ENCODE measurements at regions not wholly inside any gene's neighbourhood (a gene's known extent, or its start where the extent isn't known, plus 50 kb on each side); places are given as distances from the start of the nearest gene placed in this dataset.

DNA sequence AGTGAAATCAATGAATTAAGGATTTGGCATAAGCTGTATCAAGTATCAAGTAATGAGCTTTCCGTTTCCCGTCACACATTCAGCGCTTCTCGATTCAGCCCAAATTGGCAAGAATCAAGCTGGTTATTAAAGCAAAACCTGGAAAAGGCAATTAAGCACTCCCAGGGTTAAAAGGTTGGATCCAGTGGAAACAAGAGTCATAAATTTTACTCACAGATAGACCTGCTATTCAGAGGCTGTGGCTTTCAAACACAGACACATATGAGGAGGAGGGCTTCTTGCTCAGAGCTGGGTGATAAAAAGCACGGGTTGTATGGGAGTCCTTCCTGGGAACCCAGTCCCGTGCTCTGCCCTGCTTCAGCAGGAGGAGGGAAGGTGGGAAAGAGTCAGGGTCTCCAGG, 112.3 kb upstream of the CXCL14 start:
- no peak for FAIRE-seq
- intact Hi-C loops (cut with DNase I), result no loop called here
- no peak overlapping the region for H3K4me3 ChIP-seq (ENCODE audit: low read length in 3 of 3)
- H3K27me3 ChIP-seq (ENCODE audit: control insufficient read depth, insufficient read depth, low read length), result no peaks in the 10 kb centered on the region
- H3K27ac ChIP-seq (ENCODE audit: low read depth in 2 of 2, low read length in 2 of 2), result peak overlapping the region in 1 of 2 donors; percentile 9
- H3K9me3 ChIP-seq (ENCODE audit: control insufficient read depth in 2 of 3, insufficient read depth in 1 of 3, low read length in 3 of 3), result no peaks in the 10 kb centered on the region
- no peaks in the 10 kb centered on the region for H3K36me3 ChIP-seq (ENCODE audit: control insufficient read depth in 2 of 3, insufficient read depth in 3 of 3, low read length in 3 of 3)
- H3K4me1 ChIP-seq (ENCODE audit: control insufficient read depth in 2 of 3, insufficient read depth in 2 of 3, low read depth in 1 of 3, low read length in 3 of 3), result peaks cover 0 to 5% (median 0%) of the 10 kb centered on the region in 3 donors
- TF ChIP-seq, protein P1, sequence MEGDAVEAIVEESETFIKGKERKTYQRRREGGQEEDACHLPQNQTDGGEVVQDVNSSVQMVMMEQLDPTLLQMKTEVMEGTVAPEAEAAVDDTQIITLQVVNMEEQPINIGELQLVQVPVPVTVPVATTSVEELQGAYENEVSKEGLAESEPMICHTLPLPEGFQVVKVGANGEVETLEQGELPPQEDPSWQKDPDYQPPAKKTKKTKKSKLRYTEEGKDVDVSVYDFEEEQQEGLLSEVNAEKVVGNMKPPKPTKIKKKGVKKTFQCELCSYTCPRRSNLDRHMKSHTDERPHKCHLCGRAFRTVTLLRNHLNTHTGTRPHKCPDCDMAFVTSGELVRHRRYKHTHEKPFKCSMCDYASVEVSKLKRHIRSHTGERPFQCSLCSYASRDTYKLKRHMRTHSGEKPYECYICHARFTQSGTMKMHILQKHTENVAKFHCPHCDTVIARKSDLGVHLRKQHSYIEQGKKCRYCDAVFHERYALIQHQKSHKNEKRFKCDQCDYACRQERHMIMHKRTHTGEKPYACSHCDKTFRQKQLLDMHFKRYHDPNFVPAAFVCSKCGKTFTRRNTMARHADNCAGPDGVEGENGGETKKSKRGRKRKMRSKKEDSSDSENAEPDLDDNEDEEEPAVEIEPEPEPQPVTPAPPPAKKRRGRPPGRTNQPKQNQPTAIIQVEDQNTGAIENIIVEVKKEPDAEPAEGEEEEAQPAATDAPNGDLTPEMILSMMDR (IDR thresholded peaks at IDR 0.05; ENCODE audit: borderline replicate concordance, extremely low read depth, insufficient read depth), result no peak
- no peak overlapping the region for H3K9ac ChIP-seq (ENCODE audit: low read length in 3 of 3)
- peak in 2 of 5 donors; percentile 62 to 64 for DNase-seq

DNA sequence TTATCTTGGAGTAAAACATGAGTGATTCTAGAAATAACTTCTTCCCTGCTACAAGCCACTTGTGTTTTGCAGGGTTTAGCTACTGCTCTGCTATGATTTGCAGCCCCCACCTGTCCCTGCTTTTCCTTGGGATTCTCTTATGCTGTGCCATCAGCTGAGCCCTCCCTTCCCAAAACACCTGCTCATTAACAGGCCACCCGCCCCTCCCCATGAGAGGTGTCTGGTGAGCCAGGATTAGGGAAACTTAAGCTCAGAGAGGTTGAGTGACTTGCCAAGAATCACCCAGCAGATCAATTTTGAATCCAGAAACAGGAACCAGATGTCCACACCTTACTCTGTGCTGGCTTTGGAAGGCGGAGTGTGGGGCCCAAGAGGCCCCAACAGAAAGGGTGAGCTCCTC, 111.7 kb upstream of the CXCL14 start:
- no peaks in the 10 kb centered on the region for H3K9me3 ChIP-seq (ENCODE audit: control insufficient read depth in 2 of 3, insufficient read depth in 1 of 3, low read length in 3 of 3)
- H3K27ac ChIP-seq (ENCODE audit: low read depth in 2 of 2, low read length in 2 of 2), result no peak overlapping the region
- intact Hi-C loops (cut with DNase I), result no loop called here
- DNase-seq (no peak), FAIRE-seq (no peak)
- no peaks in the 10 kb centered on the region for H3K27me3 ChIP-seq (ENCODE audit: control insufficient read depth, insufficient read depth, low read length)
- H3K4me1 ChIP-seq (ENCODE audit: control insufficient read depth in 2 of 3, insufficient read depth in 2 of 3, low read depth in 1 of 3, low read length in 3 of 3), result peaks cover 0 to 5% (median 0%) of the 10 kb centered on the region in 3 donors
- no peak overlapping the region for H3K4me3 ChIP-seq (ENCODE audit: low read length in 3 of 3)
- H3K9ac ChIP-seq (ENCODE audit: low read length in 3 of 3), result no peak overlapping the region
- TF ChIP-seq, protein P1 (IDR thresholded peaks at IDR 0.05; ENCODE audit: borderline replicate concordance, extremely low read depth, insufficient read depth), result no peak
- H3K36me3 ChIP-seq (ENCODE audit: control insufficient read depth in 2 of 3, insufficient read depth in 3 of 3, low read length in 3 of 3), result no peaks in the 10 kb centered on the region

DNA sequence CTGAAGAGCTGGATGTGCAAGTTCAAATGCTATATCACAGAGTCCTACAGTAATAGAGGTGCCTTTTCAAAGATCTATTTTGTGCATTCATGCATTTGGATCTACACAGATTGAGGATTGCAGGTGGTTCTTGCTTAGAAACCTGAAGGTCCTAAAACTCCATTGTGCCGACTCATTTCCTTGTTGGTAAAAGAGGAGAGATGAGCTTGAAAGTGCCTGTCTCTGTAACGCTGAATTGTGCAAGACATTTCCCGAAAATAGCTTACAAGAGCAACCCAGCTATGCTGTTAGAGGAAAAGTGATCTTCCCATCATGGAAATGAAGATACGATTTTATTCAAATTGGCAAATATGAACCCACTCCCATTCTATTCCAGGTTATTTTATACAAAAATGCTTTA, 110.7 kb upstream of the CXCL14 start:
- no peaks in the 10 kb centered on the region for H3K36me3 ChIP-seq (ENCODE audit: control insufficient read depth in 2 of 3, insufficient read depth in 3 of 3, low read length in 3 of 3)
- no peaks in the 10 kb centered on the region for H3K27me3 ChIP-seq (ENCODE audit: control insufficient read depth, insufficient read depth, low read length)
- no peak overlapping the region for H3K27ac ChIP-seq (ENCODE audit: low read depth in 2 of 2, low read length in 2 of 2)
- H3K9me3 ChIP-seq (ENCODE audit: control insufficient read depth in 2 of 3, insufficient read depth in 1 of 3, low read length in 3 of 3), result no peaks in the 10 kb centered on the region
- FAIRE-seq, result no peak
- no peak overlapping the region for H3K4me3 ChIP-seq (ENCODE audit: low read length in 3 of 3)
- peaks cover 0 to 5% (median 0%) of the 10 kb centered on the region in 3 donors for H3K4me1 ChIP-seq (ENCODE audit: control insufficient read depth in 2 of 3, insufficient read depth in 2 of 3, low read depth in 1 of 3, low read length in 3 of 3)
- TF ChIP-seq, protein P1 (IDR thresholded peaks at IDR 0.05; ENCODE audit: borderline replicate concordance, extremely low read depth, insufficient read depth), result no peak
- no peak for DNase-seq
- intact Hi-C loops (cut with DNase I), result no loop called here
- H3K9ac ChIP-seq (ENCODE audit: low read length in 3 of 3), result no peak overlapping the region

DNA sequence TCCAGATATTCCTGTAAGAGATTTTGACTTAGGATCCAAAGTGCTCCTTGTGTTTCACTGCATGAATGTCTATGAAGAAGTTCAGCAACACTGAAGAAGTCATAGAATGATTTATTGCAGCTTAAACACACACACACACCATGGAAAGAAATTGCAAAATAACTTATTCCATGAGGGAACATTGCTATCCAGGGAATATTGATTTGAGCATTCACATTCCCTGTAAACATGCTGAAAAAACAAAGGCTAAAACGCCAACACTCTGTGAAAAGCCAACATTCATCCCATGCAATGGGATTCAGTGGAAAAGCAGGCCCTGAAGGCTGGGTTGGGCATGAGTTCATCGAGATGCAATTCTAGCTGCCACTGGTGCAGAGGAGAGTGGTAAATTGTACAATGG, 109.6 kb upstream of the CXCL14 start:
- H3K27ac ChIP-seq (ENCODE audit: low read depth in 2 of 2, low read length in 2 of 2), result no peak overlapping the region
- TF ChIP-seq, protein P1 (IDR thresholded peaks at IDR 0.05; ENCODE audit: borderline replicate concordance, extremely low read depth, insufficient read depth), result no peak
- H3K4me1 ChIP-seq (ENCODE audit: control insufficient read depth in 2 of 3, insufficient read depth in 2 of 3, low read depth in 1 of 3, low read length in 3 of 3), result peaks cover 0 to 5% (median 0%) of the 10 kb centered on the region in 3 donors
- no peaks in the 10 kb centered on the region for H3K27me3 ChIP-seq (ENCODE audit: control insufficient read depth, insufficient read depth, low read length)
- no peaks in the 10 kb centered on the region for H3K36me3 ChIP-seq (ENCODE audit: control insufficient read depth in 2 of 3, insufficient read depth in 3 of 3, low read length in 3 of 3)
- H3K9ac ChIP-seq (ENCODE audit: low read length in 3 of 3), result no peak overlapping the region
- H3K9me3 ChIP-seq (ENCODE audit: control insufficient read depth in 2 of 3, insufficient read depth in 1 of 3, low read length in 3 of 3), result no peaks in the 10 kb centered on the region
- intact Hi-C loops (cut with DNase I), result no loop called here
- no peak overlapping the region for H3K4me3 ChIP-seq (ENCODE audit: low read length in 3 of 3)
- DNase-seq (no peak), FAIRE-seq (no peak)

Measured in kidney (tissue), 13 donors.